Islet of Langerhans (tissue), 1 donor: ENCODE measurements at regions not wholly inside any gene's neighbourhood (a gene's known extent, or its start where the extent isn't known, plus 50 kb on each side); places are given as distances from the start of the nearest gene placed in this dataset.
A peak's percentile ranks its signal among the peaks of the same experiment; 100 is the strongest.
"Not testable (repeated sequence)": the region's sequence is repeated elsewhere in the genome, so short reads cannot be mapped to it uniquely, and the experiment has no call there.

ENCODE experiments used
- FAIRE-seq: peaks from one replicate; lab custom pipeline; 2011; peaks lifted over from hg19 to GRCh38; lab: Jason Lieb, UNC

DNA sequence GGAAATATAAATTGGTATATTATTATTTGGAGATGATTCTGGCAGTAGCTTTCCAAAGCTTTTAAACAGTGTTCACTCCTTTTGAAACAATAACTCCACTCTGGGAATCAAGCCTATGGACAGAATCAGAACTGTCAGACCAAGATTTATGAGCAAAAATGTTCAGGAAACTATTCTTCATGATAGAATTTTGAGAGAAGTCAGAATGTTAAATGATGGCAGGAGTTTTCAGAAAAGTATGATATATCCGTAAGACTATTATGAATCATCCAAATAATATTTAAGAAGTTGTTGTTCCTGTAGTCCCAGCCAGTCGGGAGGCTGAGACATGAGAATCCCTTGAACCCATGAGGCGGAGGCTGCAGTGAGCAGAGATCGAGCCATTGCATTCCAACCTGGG lies 50.5 kb upstream of the ADGRG2 start:
- no peak for FAIRE-seq

GRCh38 chrX:19174401-19175025 lies 52.2 kb upstream of the ADGRG2 start:
- no peak for FAIRE-seq

GRCh38 chrX:19176901-19177630 lies 54.8 kb upstream of the ADGRG2 start:
- FAIRE-seq: no peak

DNA sequence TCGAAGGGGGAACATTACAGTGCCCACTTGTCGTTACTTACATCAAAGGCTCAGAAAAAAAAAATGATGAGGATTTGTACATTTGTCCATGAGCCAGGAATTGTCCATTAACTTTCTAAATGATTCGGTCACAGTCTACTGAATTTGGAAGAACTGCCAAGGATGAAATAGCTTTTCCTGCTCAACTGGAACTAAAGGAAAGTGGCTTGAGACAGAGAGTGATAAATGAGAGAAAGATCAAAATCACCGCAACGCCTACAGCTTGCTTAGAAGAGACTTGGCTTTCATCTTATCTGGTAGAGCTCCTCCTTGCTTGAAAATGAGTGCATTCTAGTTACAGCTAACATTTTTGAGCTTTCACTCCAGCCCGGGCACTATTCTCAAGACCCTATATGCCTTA lies 55.5 kb upstream of the ADGRG2 start:
- FAIRE-seq: no peak

- no peak for FAIRE-seq
These were observed 56.1 kb upstream of the ADGRG2 start for GRCh38 chrX:19178402-19178801.

- peak; percentile 61 for FAIRE-seq
These were observed 57.1 kb upstream of the ADGRG2 start for GRCh38 chrX:19179389-19179788.

DNA sequence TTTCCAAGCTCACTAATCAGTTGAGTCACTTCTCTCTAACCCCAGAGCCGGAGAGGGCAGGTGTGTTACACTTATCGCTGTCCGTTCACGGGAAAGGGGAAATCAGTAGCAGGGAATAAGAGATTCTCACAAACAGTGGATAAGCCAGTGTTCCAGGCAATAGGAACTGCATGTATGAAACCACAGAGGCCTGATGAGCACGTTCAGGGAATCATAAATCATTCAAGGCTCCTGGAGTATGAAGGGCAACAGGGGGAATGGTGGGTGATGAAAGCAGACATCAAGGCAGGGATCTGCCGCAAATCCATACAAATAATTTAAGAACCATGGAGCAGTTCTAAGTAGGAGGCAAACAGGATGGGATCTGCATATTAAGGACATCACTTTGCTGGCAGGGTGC lies 59.1 kb upstream of the ADGRG2 start:
- FAIRE-seq: no peak

GRCh38 chrX:19182785-19183184 lies 60.5 kb upstream of the ADGRG2 start:
- no peak for FAIRE-seq

DNA sequence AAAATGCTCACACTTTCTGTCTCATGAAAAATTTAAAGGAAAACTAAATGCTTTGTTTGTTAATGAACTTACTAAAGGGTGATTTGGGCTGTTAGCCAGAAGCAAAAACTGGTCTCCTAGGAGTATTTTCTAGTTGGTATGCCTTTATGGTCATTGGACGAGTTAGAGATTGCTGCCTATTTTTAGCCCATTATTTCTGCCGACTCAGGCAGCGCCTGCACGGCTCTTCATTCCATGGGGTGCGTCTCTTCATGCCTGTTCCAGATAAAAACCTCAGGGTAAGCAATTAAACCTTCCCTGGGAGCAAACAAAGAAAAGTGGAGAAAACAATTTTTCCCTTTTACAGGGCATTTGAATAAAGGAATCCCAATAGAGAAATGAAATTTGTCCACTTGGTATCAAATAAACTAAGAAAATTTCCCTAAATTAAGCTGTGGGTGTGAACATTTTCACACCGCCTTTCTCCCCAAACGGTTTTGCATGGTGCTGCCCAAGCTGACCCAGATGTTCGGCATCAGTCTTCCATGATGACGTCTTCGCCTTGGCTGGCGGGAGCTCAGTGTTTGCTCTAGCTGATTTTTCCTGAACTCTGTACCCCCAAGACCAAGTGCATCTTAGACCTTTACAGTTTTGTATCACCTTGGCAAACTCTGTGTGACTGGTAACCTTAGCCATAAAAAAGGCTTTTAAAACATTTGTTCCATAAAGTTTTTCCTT lies 61.7 kb upstream of the ADGRG2 start:
- FAIRE-seq: peak; percentile 97

DNA sequence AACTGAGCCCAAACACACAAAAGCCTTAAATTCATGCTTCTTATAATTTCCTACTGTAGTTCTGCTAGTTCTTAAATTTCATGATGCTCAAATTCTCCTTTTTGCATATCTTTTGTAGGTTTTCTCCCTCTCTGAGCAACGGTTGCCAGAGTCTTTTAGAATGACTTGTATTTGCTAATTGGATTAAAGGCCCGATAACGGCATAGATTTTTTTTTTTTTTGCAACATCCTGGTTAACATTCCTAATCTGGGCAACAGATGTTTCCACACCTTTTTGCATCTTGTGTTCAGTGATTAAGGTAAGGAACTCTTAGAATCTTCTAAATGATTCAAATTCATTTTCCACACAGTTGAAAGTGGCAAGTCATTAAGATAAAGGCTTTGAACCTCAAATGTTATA lies 66.3 kb upstream of the ADGRG2 start:
- FAIRE-seq: peak; percentile 27

- FAIRE-seq: no peak
These were observed 68.6 kb upstream of the ADGRG2 start for GRCh38 chrX:19190902-19191301.

- FAIRE-seq: no peak
These were observed 71.3 kb upstream of the ADGRG2 start for GRCh38 chrX:19193565-19193964.

DNA sequence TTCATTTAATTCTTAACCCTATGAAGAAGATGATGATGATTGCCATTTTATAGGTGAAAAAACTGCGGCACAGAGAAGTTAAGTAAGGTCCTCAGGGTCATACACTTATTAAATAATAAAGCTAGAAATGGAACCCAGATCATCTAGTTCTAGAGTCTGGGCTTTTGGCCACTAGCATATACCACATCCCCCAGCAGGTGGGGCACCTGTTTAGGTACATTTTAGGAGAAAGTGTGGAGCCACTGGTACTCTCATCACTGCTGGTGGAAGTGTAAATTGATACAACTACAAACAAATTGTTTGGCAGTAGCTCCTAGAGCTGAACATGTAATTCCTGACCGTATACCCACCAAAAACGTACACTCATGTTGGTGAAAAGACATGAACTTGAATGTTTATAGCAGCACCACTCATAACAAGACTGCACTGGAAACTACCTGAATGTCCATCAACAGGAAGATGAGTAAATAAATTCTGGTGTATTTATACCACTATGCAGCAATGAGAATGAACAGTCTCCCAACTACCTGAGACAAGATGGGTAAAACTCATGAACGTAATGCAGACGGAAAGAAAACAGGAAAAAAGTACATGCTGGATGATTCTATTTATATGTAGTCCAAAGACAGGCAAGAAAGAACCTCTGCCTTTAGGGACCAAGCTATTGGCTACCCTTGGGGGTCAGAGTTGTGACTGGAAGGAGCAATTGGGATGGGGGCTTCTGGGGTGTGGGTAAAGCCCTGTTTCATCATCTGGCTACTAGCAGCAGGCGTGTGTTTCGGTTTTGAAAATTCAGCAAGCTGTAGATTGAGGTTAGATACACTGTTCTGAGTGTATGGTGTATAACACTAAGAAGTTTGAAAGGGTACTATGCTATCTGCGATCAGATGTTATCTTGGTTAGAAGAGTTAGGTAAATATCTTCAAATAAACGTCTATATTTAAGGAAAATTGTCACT lies 72.3 kb upstream of the ADGRG2 start:
- FAIRE-seq: peak; percentile 84

DNA sequence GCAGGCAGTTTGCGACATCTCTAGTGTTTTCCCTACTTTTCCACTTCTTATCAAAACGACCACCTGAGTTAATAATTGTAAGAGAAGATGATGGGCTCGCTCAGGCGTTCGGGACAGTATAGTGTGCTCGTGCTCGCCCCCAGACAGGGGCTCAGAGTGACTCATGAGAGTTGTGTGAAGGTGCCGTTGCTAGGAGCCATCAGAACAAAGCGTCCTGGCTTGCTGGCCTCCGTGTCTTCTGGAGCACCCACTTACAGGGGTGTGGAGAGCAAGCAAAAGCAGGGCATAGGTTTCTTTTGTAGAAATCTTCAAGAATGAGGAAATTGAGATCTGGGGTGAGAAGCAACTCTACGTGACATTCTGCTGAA lies 73.0 kb upstream of the ADGRG2 start:
- no peak for FAIRE-seq

DNA sequence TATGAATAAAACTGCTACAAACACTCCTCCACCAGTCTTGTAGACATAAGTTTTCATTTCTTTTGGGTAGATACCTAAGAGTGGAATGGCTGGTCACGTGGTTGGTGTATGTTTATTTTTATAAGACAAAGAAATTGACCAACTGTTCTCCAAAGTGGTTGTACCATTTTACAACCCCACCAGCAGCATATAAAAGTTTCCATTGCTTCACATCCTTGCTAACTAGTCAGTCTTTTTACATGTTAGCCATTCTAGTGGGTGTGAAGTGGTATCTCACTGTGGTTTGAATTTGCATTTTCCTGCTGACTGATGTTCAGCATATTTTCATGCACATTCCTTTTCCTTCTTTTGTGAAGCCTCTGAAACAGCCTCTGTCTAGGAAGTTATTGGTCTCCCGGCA lies 76.2 kb upstream of the ADGRG2 start:
- FAIRE-seq: no peak

DNA sequence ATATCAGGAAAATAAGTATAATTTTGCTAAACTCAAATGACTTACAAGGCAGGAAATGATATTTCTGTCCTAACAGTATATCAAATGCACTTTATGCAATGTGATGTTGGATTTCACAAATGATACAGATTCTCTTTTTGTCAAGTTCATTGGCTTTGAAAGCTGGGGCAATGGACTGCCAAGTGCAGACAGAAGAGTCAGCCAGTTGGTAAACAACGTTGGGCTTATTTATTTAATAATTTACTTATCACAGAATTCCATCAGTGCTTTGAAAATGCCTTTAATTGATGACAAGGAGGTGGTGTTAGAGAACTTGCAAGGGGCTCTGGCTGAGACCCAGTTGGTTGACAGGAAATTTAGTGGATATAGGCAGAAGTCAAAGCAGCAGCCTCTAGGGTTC lies 79.9 kb upstream of the ADGRG2 start:
- FAIRE-seq: no peak

- no peak for FAIRE-seq
These were observed 82.4 kb upstream of the ADGRG2 start for GRCh38 chrX:19204636-19205035.

- FAIRE-seq: no peak
These were observed 89.8 kb upstream of the ADGRG2 start for GRCh38 chrX:19212037-19212436.

GRCh38 chrX:19213610-19214152 lies 91.4 kb upstream of the ADGRG2 start:
- no peak for FAIRE-seq

DNA sequence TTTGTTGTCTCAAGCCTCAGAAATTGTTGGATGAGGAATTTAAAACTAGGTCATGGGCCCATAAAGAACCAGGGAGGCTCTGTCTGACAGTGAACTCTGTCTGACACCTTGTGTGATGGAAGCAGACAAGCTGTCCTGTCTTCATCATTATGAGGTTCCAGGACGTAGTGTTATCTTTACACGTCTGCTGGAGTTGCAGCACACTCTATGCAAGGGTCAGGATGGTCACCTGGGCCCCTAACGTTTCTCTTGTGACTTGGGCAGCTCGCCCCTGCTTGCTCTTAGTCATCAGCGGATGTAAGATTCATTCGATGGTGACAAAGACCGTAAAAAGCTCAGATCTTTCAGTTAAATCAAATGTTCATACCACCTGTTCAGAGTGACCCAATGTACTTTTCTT lies 92.0 kb upstream of the ADGRG2 start:
- no peak for FAIRE-seq

- no peak for FAIRE-seq
These were observed 103.6 kb upstream of the ADGRG2 start for GRCh38 chrX:19225909-19226308.

GRCh38 chrX:19229896-19230295 lies 107.6 kb upstream of the ADGRG2 start:
- not testable (repeated sequence) for FAIRE-seq
